SK-N-SH treated with all-trans-retinoic acid at 6 μM for 48 hours (cell line): ENCODE measurements at regions not wholly inside any gene's neighbourhood (a gene's known extent, or its start where the extent isn't known, plus 50 kb on each side); places are given as distances from the start of the nearest gene placed in this dataset.

ENCODE experiments used
- ATAC-seq: fragments of 200-7000 bp; cut with Tn5 transposase; 3 replicates; pipeline ENCODE4 v1.9.1; 2020; ENCODE audit warnings: mild to moderate bottlenecking, moderate library complexity
- ARNTL ChIP-seq: fragments of 450-650 bp; formaldehyde crosslinking; IDR thresholded peaks from 2 replicates; pipeline ENCODE4 v1.5.0; 2020; ENCODE audit warnings: low read depth, mild to moderate bottlenecking, moderate library complexity, borderline replicate concordance
- BACH2 ChIP-seq: fragments of 250-450 bp; sonication (Bioruptor Pico); IDR thresholded peaks from 2 replicates; pipeline ENCODE4 v1.9.0; 2021; ENCODE audit warnings: mild to moderate bottlenecking, borderline replicate concordance
- ESRRG ChIP-seq: fragments of 250-450 bp; sonication (Bioruptor Pico); IDR thresholded peaks from 2 replicates; pipeline ENCODE4 v1.6.1; 2021; ENCODE audit warnings: mild to moderate bottlenecking
- GLIS3 ChIP-seq: fragments of 250-450 bp; sonication (Bioruptor Pico); IDR thresholded peaks from 2 replicates; pipeline ENCODE4 v1.5.0; 2020; ENCODE audit warnings: mild to moderate bottlenecking, moderate library complexity
- ISL1 ChIP-seq: fragments of 250-450 bp; sonication (Bioruptor Pico); IDR thresholded peaks from 2 replicates; pipeline ENCODE4 v2.1.2; 2022; ENCODE audit warnings: mild to moderate bottlenecking, moderate library complexity
- PPARA ChIP-seq: fragments of 250-450 bp; sonication (Bioruptor Pico); IDR thresholded peaks from 2 replicates; pipeline ENCODE4 v1.5.0; 2020; ENCODE audit warnings: mild to moderate bottlenecking, borderline replicate concordance
- RARB ChIP-seq: fragments of 250-450 bp; sonication (Bioruptor Pico); IDR thresholded peaks from 2 replicates; pipeline ENCODE4 v1.8.0; 2021; ENCODE audit warnings: mild to moderate bottlenecking, moderate library complexity
- SNAI2 ChIP-seq: fragments of 250-450 bp; sonication (Bioruptor Pico); IDR thresholded peaks from 2 replicates; pipeline ENCODE4 v1.5.0; 2020; ENCODE audit warnings: mild to moderate bottlenecking, moderate library complexity
- TCF4 ChIP-seq: fragments of 250-450 bp; sonication (Bioruptor Pico); IDR thresholded peaks from 2 replicates; pipeline ENCODE4 v1.8.0; 2021; ENCODE audit warnings: mild to moderate bottlenecking, moderate library complexity, borderline replicate concordance
- TOX ChIP-seq: fragments of 250-450 bp; sonication (Bioruptor Pico); IDR thresholded peaks from 2 replicates; pipeline ENCODE4 v1.8.0; 2021; ENCODE audit warnings: mild to moderate bottlenecking, moderate library complexity, borderline replicate concordance
- ZC3H10 ChIP-seq: fragments of 250-450 bp; sonication (Bioruptor Pico); IDR thresholded peaks from 2 replicates; pipeline ENCODE4 v1.5.1; 2021; ENCODE audit warnings: mild to moderate bottlenecking, moderate library complexity
- ZFP3 ChIP-seq: fragments of 250-450 bp; sonication (Bioruptor Pico); IDR thresholded peaks from 2 replicates; pipeline ENCODE4 v1.5.0; 2020; ENCODE audit warnings: mild to moderate bottlenecking, moderate library complexity
- ZFP30 ChIP-seq: fragments of 450-650 bp; formaldehyde crosslinking; IDR thresholded peaks from 2 replicates; pipeline ENCODE4 v1.5.0; 2022; ENCODE audit warnings: mild to moderate bottlenecking, moderate library complexity
- ZNF565 ChIP-seq: fragments of 450-650 bp; formaldehyde crosslinking; conservative IDR thresholded peaks from 2 replicates; pipeline ENCODE4 v1.5.0; 2020; ENCODE audit warnings: low read depth, mild to moderate bottlenecking, moderate library complexity
- ZNF70 ChIP-seq: fragments of 450-650 bp; formaldehyde crosslinking; IDR thresholded peaks from 2 replicates; pipeline ENCODE4 v1.5.0; 2020; ENCODE audit warnings: mild to moderate bottlenecking, moderate library complexity
- ZNF8 ChIP-seq: fragments of 450-650 bp; formaldehyde crosslinking; IDR thresholded peaks from 2 replicates; pipeline ENCODE4 v1.5.0; 2020; ENCODE audit warnings: mild to moderate bottlenecking, moderate library complexity
- TF ChIP-seq, protein P1 (sequence below): fragments of 250-450 bp; sonication (Bioruptor Pico); IDR thresholded peaks from 2 replicates; pipeline ENCODE4 v1.5.1; 2020; ENCODE audit warnings: low read depth, mild to moderate bottlenecking, moderate library complexity
- TF ChIP-seq, protein P2 (sequence below): fragments of 250-450 bp; sonication (Bioruptor Pico); IDR thresholded peaks from 2 replicates; pipeline ENCODE4 v1.5.1; 2021; ENCODE audit warnings: mild to moderate bottlenecking, moderate library complexity
- TF ChIP-seq, protein P3 (sequence below): fragments of 250-450 bp; sonication (Bioruptor Pico); IDR thresholded peaks from 2 replicates; pipeline ENCODE4 v1.8.0; 2020; ENCODE audit warnings: mild to moderate bottlenecking, moderate library complexity, borderline replicate concordance
- TF ChIP-seq, protein P4 (sequence below): fragments of 250-450 bp; sonication (Bioruptor Pico); IDR thresholded peaks from 2 replicates; pipeline ENCODE4 v1.5.0; 2020; ENCODE audit warnings: mild to moderate bottlenecking, moderate library complexity

DNA sequence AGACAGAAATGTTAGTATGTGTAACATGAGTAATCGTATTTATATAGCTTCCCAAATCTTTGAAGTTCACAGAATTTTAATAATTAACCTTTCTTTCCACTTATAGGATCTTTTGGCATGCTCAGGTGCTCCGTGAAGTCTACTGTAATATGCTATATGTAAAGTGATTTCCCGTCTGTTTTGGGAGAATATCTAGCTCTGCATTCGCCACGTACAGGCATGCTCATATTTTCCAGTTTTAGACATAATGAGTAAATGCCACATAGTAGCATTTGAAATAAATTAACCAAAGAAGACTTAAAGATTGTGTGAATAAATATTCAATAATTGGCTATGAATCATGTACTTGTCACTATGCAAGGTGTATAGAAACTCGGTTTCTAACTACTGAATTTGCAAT, 189.0 kb upstream of the CSNK1A1L start:
- no peak for ATAC-seq
- TF ChIP-seq ZFP3 (CRISPR knock-in tag) (no peak), ESRRG (no peak), ZNF8 (no peak), ISL1 (CRISPR knock-in tag) (no peak)

DNA sequence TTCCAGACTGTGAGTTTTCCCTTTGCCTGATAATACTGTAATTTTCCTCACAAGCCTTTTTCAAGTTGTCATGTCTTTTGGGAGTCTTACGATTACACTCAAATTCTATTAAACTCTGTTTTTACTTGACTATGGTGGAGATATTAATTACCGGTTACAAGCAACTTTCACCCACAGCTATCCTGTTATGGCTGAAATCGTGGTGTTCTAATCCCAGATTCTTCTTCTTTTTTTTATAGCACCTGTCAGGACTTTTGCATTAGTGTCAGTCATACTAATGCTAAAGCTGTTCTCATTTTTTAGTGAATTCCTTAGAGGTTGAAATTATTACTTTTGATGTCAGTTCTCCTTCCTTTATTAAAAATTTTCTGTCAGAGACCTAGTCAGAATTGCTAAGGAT, 187.8 kb upstream of the CSNK1A1L start:
- no peak for TF ChIP-seq ZFP30 (CRISPR knock-in tag)
- no peak for TF ChIP-seq TOX (CRISPR knock-in tag)
- no peak for TF ChIP-seq ARNTL (CRISPR knock-in tag)
- no peak for TF ChIP-seq ZC3H10 (CRISPR knock-in tag)
- TF ChIP-seq, protein P1, sequence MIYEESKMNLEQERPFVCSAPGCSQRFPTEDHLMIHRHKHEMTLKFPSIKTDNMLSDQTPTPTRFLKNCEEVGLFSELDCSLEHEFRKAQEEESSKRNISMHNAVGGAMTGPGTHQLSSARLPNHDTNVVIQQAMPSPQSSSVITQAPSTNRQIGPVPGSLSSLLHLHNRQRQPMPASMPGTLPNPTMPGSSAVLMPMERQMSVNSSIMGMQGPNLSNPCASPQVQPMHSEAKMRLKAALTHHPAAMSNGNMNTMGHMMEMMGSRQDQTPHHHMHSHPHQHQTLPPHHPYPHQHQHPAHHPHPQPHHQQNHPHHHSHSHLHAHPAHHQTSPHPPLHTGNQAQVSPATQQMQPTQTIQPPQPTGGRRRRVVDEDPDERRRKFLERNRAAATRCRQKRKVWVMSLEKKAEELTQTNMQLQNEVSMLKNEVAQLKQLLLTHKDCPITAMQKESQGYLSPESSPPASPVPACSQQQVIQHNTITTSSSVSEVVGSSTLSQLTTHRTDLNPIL, result no peak
- TF ChIP-seq SNAI2 (CRISPR knock-in tag), result no peak
- no peak for TF ChIP-seq ESRRG
- no peak for TF ChIP-seq RARB (CRISPR knock-in tag)
- TF ChIP-seq ZNF8, result no peak
- no peak for TF ChIP-seq GLIS3 (CRISPR knock-in tag)
- TF ChIP-seq, protein P2, sequence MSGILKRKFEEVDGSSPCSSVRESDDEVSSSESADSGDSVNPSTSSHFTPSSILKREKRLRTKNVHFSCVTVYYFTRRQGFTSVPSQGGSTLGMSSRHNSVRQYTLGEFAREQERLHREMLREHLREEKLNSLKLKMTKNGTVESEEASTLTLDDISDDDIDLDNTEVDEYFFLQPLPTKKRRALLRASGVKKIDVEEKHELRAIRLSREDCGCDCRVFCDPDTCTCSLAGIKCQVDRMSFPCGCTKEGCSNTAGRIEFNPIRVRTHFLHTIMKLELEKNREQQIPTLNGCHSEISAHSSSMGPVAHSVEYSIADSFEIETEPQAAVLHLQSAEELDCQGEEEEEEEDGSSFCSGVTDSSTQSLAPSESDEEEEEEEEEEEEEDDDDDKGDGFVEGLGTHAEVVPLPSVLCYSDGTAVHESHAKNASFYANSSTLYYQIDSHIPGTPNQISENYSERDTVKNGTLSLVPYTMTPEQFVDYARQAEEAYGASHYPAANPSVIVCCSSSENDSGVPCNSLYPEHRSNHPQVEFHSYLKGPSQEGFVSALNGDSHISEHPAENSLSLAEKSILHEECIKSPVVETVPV (CRISPR knock-in tag), result no peak
- no peak for TF ChIP-seq ISL1 (CRISPR knock-in tag)
- no peak for TF ChIP-seq ZNF70 (CRISPR knock-in tag)
- no peak for TF ChIP-seq TCF4
- no peak for TF ChIP-seq BACH2 (CRISPR knock-in tag)
- no peak for TF ChIP-seq ZNF565 (CRISPR knock-in tag)
- no peak for ATAC-seq

DNA sequence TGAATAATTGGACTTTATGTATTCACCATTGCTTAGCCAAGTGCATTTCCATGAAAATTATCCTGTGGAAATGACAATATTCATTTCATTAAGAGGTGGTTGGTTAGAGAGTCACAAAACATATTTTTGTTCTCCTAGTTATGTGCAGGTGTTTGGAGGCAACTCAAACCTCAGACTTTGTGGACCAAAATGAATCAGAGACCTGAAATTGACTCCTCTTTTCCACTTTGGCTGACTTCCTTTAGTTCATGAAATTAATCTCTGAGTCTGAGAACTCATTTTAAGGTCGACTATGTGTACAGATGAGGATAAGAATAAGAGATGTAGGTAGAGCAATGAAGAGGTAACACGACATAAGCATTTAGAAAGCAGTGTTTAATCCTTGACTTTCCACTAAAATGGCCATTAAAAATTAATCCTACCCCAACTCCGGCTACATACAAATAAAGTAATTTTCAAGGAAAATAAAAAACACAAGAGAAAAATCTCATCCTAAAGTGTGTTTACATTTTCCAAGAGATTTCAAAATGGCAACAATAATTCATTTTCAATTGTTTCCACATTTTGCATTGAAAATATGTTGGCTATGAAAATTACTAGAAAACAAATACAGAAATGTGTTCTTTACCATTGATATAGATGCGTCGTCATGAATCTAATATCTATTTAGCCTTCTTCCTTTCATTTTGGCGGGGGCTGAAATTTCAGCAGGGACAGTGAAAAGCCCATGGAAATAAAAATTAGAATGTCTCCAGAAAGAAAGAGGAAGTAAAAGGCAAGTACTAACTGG, 185.4 kb upstream of the CSNK1A1L start:
- no peak for ATAC-seq
- TF ChIP-seq ZNF70 (CRISPR knock-in tag) (no peak), ZFP30 (CRISPR knock-in tag) (no peak), ARNTL (CRISPR knock-in tag) (no peak), ZFP3 (CRISPR knock-in tag) (no peak), SNAI2 (CRISPR knock-in tag) (no peak), ZC3H10 (CRISPR knock-in tag) (no peak), ISL1 (CRISPR knock-in tag) (no peak), PPARA (CRISPR knock-in tag) (no peak), BACH2 (CRISPR knock-in tag) (no peak), RARB (CRISPR knock-in tag) (no peak), ZNF565 (CRISPR knock-in tag) (no peak)
- TF ChIP-seq, protein P2 (CRISPR knock-in tag), result no peak
- TF ChIP-seq, protein P3, sequence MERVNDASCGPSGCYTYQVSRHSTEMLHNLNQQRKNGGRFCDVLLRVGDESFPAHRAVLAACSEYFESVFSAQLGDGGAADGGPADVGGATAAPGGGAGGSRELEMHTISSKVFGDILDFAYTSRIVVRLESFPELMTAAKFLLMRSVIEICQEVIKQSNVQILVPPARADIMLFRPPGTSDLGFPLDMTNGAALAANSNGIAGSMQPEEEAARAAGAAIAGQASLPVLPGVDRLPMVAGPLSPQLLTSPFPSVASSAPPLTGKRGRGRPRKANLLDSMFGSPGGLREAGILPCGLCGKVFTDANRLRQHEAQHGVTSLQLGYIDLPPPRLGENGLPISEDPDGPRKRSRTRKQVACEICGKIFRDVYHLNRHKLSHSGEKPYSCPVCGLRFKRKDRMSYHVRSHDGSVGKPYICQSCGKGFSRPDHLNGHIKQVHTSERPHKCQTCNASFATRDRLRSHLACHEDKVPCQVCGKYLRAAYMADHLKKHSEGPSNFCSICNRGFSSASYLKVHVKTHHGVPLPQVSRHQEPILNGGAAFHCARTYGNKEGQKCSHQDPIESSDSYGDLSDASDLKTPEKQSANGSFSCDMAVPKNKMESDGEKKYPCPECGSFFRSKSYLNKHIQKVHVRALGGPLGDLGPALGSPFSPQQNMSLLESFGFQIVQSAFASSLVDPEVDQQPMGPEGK (CRISPR knock-in tag), result no peak
- TF ChIP-seq, protein P4, sequence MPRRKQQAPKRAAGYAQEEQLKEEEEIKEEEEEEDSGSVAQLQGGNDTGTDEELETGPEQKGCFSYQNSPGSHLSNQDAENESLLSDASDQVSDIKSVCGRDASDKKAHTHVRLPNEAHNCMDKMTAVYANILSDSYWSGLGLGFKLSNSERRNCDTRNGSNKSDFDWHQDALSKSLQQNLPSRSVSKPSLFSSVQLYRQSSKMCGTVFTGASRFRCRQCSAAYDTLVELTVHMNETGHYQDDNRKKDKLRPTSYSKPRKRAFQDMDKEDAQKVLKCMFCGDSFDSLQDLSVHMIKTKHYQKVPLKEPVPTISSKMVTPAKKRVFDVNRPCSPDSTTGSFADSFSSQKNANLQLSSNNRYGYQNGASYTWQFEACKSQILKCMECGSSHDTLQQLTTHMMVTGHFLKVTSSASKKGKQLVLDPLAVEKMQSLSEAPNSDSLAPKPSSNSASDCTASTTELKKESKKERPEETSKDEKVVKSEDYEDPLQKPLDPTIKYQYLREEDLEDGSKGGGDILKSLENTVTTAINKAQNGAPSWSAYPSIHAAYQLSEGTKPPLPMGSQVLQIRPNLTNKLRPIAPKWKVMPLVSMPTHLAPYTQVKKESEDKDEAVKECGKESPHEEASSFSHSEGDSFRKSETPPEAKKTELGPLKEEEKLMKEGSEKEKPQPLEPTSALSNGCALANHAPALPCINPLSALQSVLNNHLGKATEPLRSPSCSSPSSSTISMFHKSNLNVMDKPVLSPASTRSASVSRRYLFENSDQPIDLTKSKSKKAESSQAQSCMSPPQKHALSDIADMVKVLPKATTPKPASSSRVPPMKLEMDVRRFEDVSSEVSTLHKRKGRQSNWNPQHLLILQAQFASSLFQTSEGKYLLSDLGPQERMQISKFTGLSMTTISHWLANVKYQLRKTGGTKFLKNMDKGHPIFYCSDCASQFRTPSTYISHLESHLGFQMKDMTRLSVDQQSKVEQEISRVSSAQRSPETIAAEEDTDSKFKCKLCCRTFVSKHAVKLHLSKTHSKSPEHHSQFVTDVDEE (CRISPR knock-in tag), result no peak
- TF ChIP-seq, protein P1, result no peak
